ENCODE measurements at regions not wholly inside any gene's neighbourhood (a gene's known extent, or its start where the extent isn't known, plus 50 kb on each side); places are given as distances from the start of the nearest gene placed in this dataset.

DNA sequence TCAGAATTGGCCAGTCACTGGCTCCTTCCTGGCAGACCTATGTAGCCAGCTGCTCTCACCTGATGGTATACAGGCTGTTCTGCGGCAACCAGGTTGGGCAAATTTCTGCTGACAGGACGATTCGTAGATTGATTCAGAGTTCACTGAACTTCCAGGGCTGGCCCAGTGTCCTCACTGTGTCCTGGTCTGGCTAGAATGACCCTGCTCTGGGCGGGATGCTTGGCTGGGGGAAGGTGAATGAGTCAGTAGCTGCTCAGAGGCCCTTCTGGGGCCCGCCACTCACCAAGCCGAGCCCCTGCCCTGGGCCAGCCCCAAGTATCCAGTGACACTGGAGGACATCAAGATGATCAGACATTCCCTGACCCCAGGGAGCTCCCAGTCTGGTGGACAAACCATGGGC lies 62.9 kb upstream of the WNT11 start:
- TF ChIP-seq GATA2 (IDR thresholded peaks at IDR 0.05; ENCODE audit: low read depth, low read length) (no peak), GATA3 (IDR thresholded peaks at IDR 0.05; ENCODE audit: low read depth, low read length) (no peak)

Measured in SH-SY5Y (cell line).